PC-3 (cell line): ENCODE measurements at regions not wholly inside any gene's neighbourhood (a gene's known extent, or its start where the extent isn't known, plus 50 kb on each side); places are given as distances from the start of the nearest gene placed in this dataset.

Experiments
- EZH2 ChIP-seq: fragments of 300-600 bp; sonication (generic); IDR thresholded peaks from one replicate; pipeline ENCODE4 v1.6.1; 2017; ENCODE audit warnings: antibody characterized with exemption, mild to moderate bottlenecking, low read length; ENCODE audit not compliant: unreplicated experiment
- EZH2phosphoT487 ChIP-seq: fragments of 300-600 bp; sonication (generic); IDR thresholded peaks from 2 replicates; pipeline ENCODE4 v1.6.1; 2018; ENCODE audit warnings: mild to moderate bottlenecking, antibody characterized with exemption, low read length, borderline replicate concordance
- TF ChIP-seq, protein P1 (sequence below): fragments of 300-600 bp; sonication (generic); conservative IDR thresholded peaks from 2 replicates; pipeline ENCODE4 v1.5.1; 2017; ENCODE audit warnings: antibody characterized with exemption, low read depth, mild to moderate bottlenecking, low read length

DNA sequence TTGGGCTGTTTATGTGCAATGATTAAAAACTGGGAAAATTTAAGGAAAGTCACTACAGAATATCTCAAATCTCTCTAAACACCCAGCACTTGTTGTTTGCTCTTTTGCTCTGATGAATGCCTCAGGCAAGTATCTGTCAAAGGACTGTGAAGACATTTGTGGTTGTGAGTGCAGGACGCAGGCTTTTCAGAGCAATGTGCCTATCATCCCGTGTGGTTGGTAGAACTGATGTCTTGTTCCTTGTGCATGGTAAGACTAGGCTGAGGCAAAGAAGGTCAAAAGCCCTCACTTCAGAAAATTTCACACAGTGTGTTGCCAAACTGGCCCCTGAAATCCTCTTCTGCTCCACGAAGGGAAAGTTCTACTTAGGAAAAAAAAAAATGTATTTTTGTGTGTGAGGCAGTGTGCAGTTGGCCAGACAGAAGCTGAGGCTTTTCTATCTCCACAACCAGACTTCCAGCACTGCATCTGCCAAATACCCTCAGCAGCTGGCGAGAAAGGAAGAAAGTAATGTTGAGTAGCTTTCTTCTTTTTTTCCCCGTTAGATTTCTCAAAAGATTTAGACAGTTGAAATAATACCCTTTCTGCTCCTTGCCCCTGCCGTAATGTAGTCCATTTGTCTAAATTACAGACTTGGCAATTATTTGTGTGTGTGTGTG lies 1103.1 kb downstream of the VRK1 start:
- TF ChIP-seq EZH2 = no peak
- TF ChIP-seq, protein P1, sequence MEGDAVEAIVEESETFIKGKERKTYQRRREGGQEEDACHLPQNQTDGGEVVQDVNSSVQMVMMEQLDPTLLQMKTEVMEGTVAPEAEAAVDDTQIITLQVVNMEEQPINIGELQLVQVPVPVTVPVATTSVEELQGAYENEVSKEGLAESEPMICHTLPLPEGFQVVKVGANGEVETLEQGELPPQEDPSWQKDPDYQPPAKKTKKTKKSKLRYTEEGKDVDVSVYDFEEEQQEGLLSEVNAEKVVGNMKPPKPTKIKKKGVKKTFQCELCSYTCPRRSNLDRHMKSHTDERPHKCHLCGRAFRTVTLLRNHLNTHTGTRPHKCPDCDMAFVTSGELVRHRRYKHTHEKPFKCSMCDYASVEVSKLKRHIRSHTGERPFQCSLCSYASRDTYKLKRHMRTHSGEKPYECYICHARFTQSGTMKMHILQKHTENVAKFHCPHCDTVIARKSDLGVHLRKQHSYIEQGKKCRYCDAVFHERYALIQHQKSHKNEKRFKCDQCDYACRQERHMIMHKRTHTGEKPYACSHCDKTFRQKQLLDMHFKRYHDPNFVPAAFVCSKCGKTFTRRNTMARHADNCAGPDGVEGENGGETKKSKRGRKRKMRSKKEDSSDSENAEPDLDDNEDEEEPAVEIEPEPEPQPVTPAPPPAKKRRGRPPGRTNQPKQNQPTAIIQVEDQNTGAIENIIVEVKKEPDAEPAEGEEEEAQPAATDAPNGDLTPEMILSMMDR = no peak
- TF ChIP-seq EZH2phosphoT487 = no peak
